HCT116 (cell line): ENCODE measurements at regions not wholly inside any gene's neighbourhood (a gene's known extent, or its start where the extent isn't known, plus 50 kb on each side); places are given as distances from the start of the nearest gene placed in this dataset.

Experiments
- POLR2AphosphoS5 ChIP-seq: IDR thresholded peaks from 2 replicates; pipeline ENCODE4 v1.6.1; 2011; ENCODE audit warnings: mild to moderate bottlenecking, low read depth, low read length, moderate library complexity
- ZFX ChIP-seq: fragments of 450-650 bp; IDR thresholded peaks from 2 replicates; pipeline ENCODE4 v1.6.1; 2017

DNA sequence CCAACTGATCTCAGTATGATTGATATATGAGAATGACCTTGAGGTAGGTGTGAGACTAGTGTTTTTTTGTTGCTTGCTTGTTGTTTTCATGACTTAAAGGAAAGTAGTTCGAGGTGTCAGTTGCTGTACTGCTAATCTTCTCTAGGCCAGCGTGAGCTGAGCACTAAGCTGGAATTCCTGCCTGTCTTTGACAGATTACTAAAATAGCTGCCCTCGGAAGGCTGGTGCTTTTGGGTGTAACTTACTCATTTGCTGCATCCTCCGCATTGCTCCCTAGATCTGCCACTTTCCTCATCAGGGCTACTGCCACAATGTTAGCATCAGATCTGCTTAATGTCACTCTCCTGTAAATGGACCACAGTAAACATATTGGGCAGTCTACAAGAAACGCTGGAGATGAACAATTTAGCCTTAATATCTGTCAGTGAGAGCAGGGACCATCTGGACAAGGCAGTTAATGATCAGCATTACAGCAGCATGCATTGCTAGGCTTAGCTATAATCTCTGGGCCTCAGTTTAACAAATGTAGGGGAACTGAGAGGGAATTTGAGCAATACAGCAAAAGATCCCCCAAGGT is 106.6 kb upstream of the CDH6 start:
- TF ChIP-seq ZFX (no peak), POLR2AphosphoS5 (no peak)
